Limb (tissue), 2 donors: ENCODE measurements at regions not wholly inside any gene's neighbourhood (a gene's known extent, or its start where the extent isn't known, plus 50 kb on each side); places are given as distances from the start of the nearest gene placed in this dataset.

Experiments
- DNase-seq, 2 donors: peaks; one replicate each; pipeline ENCODE4 v3.0.0-alpha.2; 2016; ENCODE audit errors: extremely low spot score in 2 of 2

GRCh38 chr15:62437753-62438152, 272.7 kb upstream of the C2CD4B start:
- DNase-seq = no peak

GRCh38 chr15:62439543-62440016, 274.5 kb upstream of the C2CD4B start:
- DNase-seq = no peak

DNA sequence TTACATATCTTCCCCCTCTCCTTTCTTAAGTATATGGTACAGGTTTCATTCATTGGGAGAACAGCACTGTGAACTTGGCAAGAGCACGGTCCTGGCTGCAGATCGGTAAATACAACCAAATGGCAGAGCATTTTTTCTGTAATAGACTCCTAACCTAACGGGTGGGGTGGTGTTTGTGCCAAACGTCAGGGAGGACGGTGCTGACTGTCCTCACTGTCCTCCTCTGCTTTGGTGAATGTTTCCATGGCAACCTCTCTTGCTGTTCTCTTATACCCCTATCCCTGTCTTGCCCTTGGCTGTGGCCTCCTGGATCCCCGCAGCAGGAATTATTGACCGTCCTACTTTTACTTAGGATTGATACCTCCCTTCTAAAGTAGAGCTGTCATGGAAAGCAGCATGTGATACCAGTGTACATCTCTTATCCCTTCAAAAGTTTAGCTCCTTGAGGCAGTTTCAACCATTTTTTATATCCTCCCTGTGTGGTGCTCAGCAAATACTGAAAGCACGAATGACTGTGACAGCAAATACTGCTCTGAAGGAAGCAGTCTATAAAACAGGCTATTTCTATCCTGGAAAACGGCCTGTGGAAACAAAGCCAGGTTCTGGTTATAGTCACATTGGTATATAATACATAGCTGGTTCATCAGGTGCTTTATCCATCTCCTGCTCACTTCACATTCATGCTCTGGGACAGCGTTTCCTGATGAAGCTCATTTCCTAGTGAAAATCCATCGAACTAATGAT, 275.4 kb upstream of the C2CD4B start:
- no peak for DNase-seq

DNA sequence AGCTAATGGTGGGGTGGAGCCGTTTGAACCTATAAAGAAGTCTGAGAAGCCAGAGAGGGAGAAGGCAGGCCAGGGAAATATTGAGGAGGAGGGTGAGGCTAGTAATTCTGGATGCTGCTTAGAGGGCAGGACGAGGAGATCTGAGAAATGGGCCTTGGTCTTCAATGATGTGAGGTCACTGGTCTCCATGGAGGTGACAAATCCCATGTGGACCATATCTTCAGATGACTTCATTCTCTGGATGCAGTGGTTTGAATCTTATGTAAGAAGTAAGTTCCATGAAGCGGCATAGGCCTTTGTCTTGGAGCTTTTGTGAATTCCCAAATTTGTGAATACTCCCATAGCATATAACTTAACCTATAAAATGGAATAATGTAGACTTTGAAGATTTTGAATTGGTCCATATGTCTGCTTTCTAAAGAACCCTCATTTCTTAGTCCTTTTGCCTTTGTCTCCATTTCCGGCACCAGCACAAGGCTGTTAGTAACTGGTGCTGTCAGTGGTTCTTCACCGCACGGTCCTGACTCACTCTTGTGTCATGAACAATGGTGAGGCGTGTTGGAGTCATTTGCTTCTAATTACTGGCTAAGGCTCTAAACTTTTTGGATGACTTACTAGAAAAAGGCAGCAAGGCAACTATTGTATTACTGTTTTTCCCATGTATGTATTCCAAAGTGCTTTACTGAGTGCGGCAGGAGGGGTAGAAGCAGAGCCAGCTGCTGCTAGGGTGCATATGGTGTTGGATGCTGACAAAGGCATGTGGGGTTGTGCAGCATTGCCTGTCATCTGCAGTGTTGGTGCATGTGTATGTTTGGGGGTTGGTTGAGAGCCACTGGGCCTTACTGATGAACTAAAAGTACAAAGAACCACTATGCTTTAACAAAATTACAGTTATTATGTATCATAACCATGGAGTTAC, 279.3 kb upstream of the C2CD4B start:
- no peak for DNase-seq

- no peak for DNase-seq
Observed at GRCh38 chr15:62445244-62445643, 280.2 kb upstream of the C2CD4B start.

DNA sequence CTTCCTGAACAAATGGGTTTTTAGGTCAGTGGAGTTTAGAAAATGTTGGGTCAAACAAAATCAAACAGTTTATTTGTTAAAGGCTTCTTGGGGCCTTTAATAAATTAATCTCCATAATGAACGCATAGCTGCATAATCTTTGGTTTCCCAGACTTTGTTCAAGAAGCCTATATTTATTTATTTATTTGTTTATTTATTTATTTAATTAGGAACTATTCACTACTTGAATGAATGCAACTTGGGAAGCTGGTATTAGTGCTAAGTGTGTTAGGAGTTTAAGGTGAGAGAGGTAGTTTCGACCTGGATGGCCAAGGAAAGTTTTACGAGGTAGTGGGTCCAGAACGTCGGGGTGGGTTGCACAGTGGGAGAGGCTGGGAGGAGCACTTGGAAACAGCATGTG, 281.9 kb upstream of the C2CD4B start:
- DNase-seq = no peak

- no peak for DNase-seq
Observed at GRCh38 chr15:62447742-62448141, 282.7 kb upstream of the C2CD4B start.

DNA sequence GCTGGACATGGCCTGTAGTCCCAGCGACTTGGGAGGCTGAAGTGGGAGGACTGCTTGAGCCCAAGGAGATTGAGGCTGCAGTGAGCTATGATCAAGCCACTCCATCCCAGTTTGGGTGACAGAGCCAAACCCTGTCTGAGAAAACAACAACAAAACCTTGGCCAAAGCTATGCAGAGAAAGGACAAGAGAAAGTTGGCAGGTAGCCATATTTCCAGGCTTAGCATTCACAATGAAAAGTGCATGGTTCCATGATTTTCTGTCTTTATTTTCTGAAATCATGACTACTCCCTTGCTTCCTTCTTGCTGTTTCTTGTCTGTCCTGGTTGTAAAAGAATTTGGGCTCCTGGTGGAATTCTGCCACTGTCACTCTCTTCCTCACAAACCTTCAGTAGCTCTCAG, 284.6 kb upstream of the C2CD4B start:
- no peak for DNase-seq

DNA sequence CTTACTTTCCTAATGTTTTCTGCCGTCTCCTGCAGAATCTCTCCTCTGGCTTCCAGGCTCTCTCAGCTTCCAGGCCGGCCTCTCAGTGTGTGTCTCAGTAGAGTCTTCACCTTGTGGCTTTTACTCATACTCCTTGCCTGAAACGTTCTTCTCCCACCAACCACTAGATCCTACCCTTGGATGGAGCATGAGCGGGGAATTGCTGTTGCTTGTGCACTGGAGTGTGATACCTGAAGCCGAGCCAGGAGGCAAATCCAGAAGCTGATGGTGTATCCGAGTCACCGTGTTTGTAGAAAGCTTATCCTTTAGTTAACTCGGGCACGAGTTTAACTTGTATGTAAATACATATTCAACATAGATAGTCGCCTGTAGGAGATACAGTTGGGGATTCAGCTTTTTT, 285.0 kb upstream of the C2CD4B start:
- no peak for DNase-seq

DNA sequence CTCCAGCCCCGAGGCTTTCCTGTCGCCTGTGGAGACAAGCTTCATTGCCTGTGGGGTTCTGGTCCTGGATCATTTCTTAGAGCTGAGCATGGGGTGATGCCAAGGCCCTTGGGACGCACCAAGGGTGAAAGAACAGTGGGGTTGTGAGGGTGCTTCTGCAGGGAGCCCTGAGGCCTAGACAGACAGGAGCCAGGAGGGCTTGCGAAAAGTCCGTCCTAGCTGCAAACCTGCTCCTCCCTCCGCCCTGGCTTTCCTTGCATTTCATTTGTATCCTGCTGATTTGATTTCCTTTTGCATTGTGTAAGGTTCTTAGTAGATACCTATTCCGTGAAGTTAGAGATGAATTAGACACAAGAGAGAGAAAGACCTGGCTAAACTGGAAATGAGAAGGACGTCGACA, 286.9 kb upstream of the C2CD4B start:
- no peak for DNase-seq

DNA sequence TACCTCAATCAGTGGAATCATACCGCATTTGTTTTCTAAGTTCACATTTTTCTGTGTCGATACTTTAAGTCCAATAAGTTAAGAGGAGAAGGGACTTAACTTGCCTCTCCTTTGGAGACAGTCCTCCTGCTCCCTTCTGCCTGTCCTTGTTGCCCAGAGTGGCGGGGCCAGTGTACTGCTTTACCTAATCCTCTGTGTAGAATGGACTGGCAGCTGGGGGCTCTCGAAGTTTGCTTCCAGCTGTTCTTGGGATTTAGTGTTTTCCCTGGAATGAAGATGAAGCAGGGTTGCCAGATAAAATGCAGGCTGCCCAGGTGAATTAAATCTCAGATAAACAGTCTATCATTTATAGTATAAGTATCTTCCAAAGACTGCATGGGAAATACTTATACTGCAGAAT, 287.6 kb upstream of the C2CD4B start:
- DNase-seq = no peak

- DNase-seq = peak in 1 of 2 donors; percentile 69
Observed at GRCh38 chr15:62453375-62453774, 288.3 kb upstream of the C2CD4B start.

DNA sequence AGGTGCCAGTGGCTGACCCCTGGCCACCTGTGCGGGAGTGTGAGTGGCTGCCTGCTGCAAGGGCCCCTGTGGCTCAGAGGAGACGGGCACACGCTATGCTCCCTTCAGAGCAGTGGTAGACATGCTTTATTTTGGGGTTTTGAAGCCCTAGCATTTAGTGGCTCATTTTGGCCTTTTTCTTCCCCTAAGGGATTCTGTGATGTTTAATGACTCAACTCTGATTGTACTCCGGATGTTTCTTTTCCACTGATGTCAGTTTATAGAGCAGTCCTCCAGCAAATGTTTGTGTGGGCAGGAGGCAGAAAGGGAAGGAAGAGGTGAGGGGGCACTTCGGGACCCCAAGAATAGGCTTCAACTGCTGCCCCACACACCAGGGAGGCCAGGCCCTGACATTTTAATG, 288.9 kb upstream of the C2CD4B start:
- DNase-seq = peak in 1 of 2 donors; percentile 19

- no peak for DNase-seq
Observed at GRCh38 chr15:62454567-62455172, 289.6 kb upstream of the C2CD4B start.

- DNase-seq = no peak
Observed at GRCh38 chr15:62455441-62455921, 290.4 kb upstream of the C2CD4B start.

DNA sequence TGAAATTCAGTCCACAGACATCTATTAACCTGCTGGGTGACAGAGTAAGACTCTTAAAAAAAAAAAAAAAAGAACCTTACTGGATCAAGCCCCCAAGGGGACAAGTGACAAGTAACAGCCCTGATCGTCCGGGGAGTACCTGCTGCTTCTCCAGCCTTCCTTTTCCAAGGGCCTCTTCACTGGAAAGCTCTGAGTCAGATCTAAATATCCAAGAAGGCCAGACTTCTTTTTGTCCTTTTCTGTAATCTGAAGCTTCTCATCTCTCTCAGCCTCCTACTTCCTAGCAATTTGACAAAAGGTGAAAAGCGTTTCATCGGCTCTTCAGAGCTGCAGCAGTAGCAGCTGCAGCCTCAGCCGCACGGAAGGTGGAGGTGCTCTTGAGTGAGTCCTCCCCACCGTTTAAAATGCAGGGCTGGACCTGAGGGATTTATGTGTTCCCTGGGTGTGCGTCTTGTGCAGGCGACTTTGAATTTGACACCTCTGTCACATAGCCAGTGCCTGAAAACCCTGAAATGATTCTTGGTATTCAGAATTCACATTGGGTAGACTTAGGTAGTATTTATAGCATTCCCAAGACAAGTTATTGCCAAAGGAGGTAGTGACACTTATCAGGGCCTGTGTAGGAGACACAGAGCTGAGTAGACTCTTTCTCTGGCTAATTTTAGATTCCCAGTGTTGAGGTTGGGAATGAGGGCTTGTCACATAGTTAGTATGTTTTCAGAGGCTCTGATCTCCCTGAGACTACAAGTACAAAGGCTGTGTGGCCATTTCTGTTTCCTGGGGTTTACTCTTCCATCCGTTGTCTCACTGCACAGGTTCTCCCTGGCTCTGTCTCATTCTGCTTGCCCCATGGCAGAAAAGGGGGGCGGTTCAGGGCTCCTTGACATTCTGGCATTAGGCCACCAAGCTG, 291.2 kb upstream of the C2CD4B start:
- no peak for DNase-seq

DNA sequence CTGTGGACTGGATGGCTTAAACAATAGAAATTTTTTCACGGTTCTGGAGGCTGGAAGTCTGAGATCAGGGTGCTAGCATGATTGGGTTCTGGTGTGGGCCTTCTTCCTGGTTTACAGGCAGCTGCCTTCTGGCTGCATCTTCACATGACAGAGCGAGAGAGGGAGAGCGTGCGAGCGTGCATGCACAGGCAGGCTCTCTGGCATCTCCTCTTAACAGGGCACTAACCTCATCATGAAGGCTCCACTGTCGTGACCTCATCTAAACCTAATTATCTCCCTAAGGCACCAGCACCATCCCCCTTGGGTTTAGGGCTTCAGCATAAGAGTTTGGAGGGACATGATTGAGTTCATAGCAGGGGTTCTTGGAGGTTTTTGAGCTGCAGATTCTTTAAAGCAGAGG, 292.0 kb upstream of the C2CD4B start:
- DNase-seq = no peak

DNA sequence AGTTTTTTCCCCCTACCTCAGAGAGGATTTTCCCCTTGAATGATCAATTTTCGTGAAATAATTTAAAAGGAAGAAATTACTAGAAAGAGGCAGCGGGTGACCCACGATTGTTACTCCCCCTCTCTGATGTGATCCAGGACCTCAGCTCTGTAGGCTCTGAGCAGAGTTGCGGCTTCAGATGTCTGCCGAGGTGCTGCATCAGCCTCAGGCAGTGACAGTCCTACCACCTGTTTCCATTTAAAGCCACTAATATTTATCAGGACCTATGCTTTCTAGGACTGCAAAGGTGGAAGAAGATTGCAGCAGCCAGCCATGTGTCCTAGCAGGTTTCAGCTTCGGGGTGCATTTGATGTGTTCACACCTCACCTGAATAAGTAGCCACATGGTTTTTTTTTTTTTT, 294.8 kb upstream of the C2CD4B start:
- DNase-seq = no peak

- DNase-seq = no peak
Observed at GRCh38 chr15:62462268-62462667, 297.2 kb upstream of the C2CD4B start.

DNA sequence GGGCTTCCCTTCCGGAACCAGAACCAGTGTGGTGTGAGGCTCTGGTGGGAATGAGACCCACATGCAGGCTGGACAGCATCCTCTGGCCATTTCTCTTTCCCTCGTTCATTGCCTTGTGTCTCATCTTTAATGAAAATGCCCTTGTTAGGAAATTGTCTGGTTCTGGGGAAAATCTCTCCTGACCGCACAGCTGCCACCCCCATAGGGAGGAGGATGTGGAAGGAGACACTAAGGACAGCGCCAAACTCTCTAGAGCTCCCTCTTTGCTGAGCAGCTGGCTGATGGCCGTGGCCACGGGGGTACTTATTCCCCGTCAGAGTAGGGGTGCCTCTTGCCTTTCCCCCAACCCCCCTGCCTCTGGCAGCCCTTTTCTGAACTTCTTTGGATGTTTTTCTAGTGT, 297.6 kb upstream of the C2CD4B start:
- no peak for DNase-seq

DNA sequence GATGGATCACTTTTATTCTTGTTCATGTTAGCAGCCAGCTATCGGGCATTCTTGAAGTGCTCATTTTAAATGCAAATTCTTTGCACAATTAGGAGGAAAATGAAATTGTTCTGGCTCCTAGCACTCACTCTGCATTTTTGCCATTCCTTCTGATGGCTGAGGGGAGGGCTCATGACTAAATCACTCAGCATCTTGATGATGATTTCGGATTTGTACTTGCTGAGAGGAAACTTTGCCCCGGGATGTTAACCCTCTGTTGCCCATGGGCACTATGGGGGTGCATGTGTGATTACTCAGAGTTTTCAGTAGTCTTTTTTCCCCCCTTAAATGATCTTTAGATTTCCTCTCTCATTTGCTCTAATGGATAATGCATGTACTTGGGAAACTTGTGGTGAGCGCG, 299.6 kb upstream of the C2CD4B start:
- DNase-seq = no peak
